ENCODE measurements at regions not wholly inside any gene's neighbourhood (a gene's known extent, or its start where the extent isn't known, plus 50 kb on each side); places are given as distances from the start of the nearest gene placed in this dataset.

- H3K36me3 Mint-ChIP-seq (ENCODE audit: insufficient read depth), result no peaks in the 10 kb centered on the region
- TF ChIP-seq CTCF (IDR thresholded peaks at IDR 0.05; ENCODE audit: unreplicated experiment), result no peak
- no peaks in the 10 kb centered on the region for H3K27me3 Mint-ChIP-seq
- DNase-seq (ENCODE audit: low spot score, unreplicated experiment), result no peak
- no peak overlapping the region for H3K4me3 Mint-ChIP-seq (ENCODE audit: low read depth)
- H3K27ac Mint-ChIP-seq, result no peak overlapping the region
- no peaks in the 10 kb centered on the region for H3K9me3 Mint-ChIP-seq (ENCODE audit: low read depth)
- H3K4me1 Mint-ChIP-seq (ENCODE audit: low read depth), result peaks cover 10% of the 10 kb centered on the region
These were observed 269.4 kb downstream of the ZNF608 start for GRCh38 chr5:124477062-124477461.

- Mint-ChIP-seq H3K4me3 (ENCODE audit: low read depth) (no peak overlapping the region), H3K27me3 (no peaks in the 10 kb centered on the region), H3K9me3 (ENCODE audit: low read depth) (no peaks in the 10 kb centered on the region), H3K4me1 (ENCODE audit: low read depth) (peaks cover 10% of the 10 kb centered on the region), H3K36me3 (ENCODE audit: insufficient read depth) (no peaks in the 10 kb centered on the region), H3K27ac (peak overlapping the region; percentile 29)
- DNase-seq (ENCODE audit: low spot score, unreplicated experiment), result no peak
- no peak for TF ChIP-seq CTCF (IDR thresholded peaks at IDR 0.05; ENCODE audit: unreplicated experiment)
These were observed 271.8 kb downstream of the ZNF608 start for GRCh38 chr5:124474528-124475215.

GRCh38 chr5:124468671-124469411 lies 277.6 kb downstream of the ZNF608 start:
- Mint-ChIP-seq H3K27ac (no peak overlapping the region), H3K4me3 (ENCODE audit: low read depth) (no peak overlapping the region)

GRCh38 chr5:124467745-124468144 lies 278.7 kb downstream of the ZNF608 start:
- Mint-ChIP-seq H3K27ac (no peak overlapping the region), H3K36me3 (ENCODE audit: insufficient read depth) (no peaks in the 10 kb centered on the region), H3K9me3 (ENCODE audit: low read depth) (no peaks in the 10 kb centered on the region), H3K4me3 (ENCODE audit: low read depth) (no peak overlapping the region), H3K27me3 (no peaks in the 10 kb centered on the region), H3K4me1 (ENCODE audit: low read depth) (peaks cover 12% of the 10 kb centered on the region)
- DNase-seq (ENCODE audit: low spot score, unreplicated experiment), result no peak
- no peak for TF ChIP-seq CTCF (IDR thresholded peaks at IDR 0.05; ENCODE audit: unreplicated experiment)

More at GRCh38 chr5:124468671-124469411, 277.6 kb downstream of the ZNF608 start:
- H3K36me3 Mint-ChIP-seq (ENCODE audit: insufficient read depth), result no peaks in the 10 kb centered on the region
- H3K4me1 Mint-ChIP-seq (ENCODE audit: low read depth), result peaks cover 5% of the 10 kb centered on the region
- H3K27me3 Mint-ChIP-seq, result no peaks in the 10 kb centered on the region
- no peak for TF ChIP-seq CTCF (IDR thresholded peaks at IDR 0.05; ENCODE audit: unreplicated experiment)
- no peak for DNase-seq (ENCODE audit: low spot score, unreplicated experiment)
- H3K9me3 Mint-ChIP-seq (ENCODE audit: low read depth), result no peaks in the 10 kb centered on the region

GRCh38 chr5:124466011-124466410 lies 280.4 kb downstream of the ZNF608 start:
- no peak overlapping the region for H3K4me3 Mint-ChIP-seq (ENCODE audit: low read depth)
- no peak for TF ChIP-seq CTCF (IDR thresholded peaks at IDR 0.05; ENCODE audit: unreplicated experiment)
- H3K36me3 Mint-ChIP-seq (ENCODE audit: insufficient read depth), result no peaks in the 10 kb centered on the region
- H3K4me1 Mint-ChIP-seq (ENCODE audit: low read depth), result peaks cover 28% of the 10 kb centered on the region
- DNase-seq (ENCODE audit: low spot score, unreplicated experiment), result no peak
- no peaks in the 10 kb centered on the region for H3K9me3 Mint-ChIP-seq (ENCODE audit: low read depth)
- H3K27me3 Mint-ChIP-seq, result no peaks in the 10 kb centered on the region
- no peak overlapping the region for H3K27ac Mint-ChIP-seq
